GM13977 (cell line): ENCODE measurements at regions not wholly inside any gene's neighbourhood (a gene's known extent, or its start where the extent isn't known, plus 50 kb on each side); places are given as distances from the start of the nearest gene placed in this dataset.

Experiments used
- DNase-seq: peaks from one replicate; pipeline ENCODE4 v3.0.0; 2012; ENCODE audit warnings: low spot score
- in situ Hi-C: fragments of 300-500 bp; cut with MboI; formaldehyde crosslinking; loops from one replicate; pipeline ENCODE4 v1.12.0; 2022; ENCODE audit warnings: low sequenced_read_pairs, low pct_unique_long_range_greater_than_20kb, mixed read lengths, inconsistent platforms; ENCODE audit not compliant: unreplicated experiment
- TF ChIP-seq, protein P1 (sequence below): IDR thresholded peaks from 2 replicates; pipeline ENCODE4 v1.5.1; 2012; ENCODE audit warnings: mild to moderate bottlenecking, control low read depth; ENCODE audit not compliant: insufficient read depth; ENCODE audit errors: extremely low read depth, missing control alignments

- TF ChIP-seq, protein P1, sequence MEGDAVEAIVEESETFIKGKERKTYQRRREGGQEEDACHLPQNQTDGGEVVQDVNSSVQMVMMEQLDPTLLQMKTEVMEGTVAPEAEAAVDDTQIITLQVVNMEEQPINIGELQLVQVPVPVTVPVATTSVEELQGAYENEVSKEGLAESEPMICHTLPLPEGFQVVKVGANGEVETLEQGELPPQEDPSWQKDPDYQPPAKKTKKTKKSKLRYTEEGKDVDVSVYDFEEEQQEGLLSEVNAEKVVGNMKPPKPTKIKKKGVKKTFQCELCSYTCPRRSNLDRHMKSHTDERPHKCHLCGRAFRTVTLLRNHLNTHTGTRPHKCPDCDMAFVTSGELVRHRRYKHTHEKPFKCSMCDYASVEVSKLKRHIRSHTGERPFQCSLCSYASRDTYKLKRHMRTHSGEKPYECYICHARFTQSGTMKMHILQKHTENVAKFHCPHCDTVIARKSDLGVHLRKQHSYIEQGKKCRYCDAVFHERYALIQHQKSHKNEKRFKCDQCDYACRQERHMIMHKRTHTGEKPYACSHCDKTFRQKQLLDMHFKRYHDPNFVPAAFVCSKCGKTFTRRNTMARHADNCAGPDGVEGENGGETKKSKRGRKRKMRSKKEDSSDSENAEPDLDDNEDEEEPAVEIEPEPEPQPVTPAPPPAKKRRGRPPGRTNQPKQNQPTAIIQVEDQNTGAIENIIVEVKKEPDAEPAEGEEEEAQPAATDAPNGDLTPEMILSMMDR = no peak
- in situ Hi-C loops = no loop called here
- no peak for DNase-seq
Observed at GRCh38 chrX:51272638-51273037, 60.0 kb upstream of the NUDT10 start.

- in situ Hi-C loops = no loop called here
- TF ChIP-seq, protein P1 = no peak
- no peak for DNase-seq
Observed at GRCh38 chrX:51281758-51282318, 50.8 kb upstream of the NUDT10 start.
